Testis (tissue), 2 donors: ENCODE measurements at regions not wholly inside any gene's neighbourhood (a gene's known extent, or its start where the extent isn't known, plus 50 kb on each side); places are given as distances from the start of the nearest gene placed in this dataset.

Experiments
- CTCF ChIP-seq, 3 experiments: fragments of 450-650 bp in 2 of 3; fragments of 200-600 bp in 1 of 3; sonication (generic) in 1 of 3; IDR thresholded peaks; one replicate each; pipeline ENCODE4 v1.5.1; 2016 to 2019; ENCODE audit warnings: antibody characterized with exemption in 3 of 3, mild to moderate bottlenecking in 2 of 3, moderate library complexity in 1 of 3
- POLR2A ChIP-seq: fragments of 450-650 bp; IDR thresholded peaks from one replicate; pipeline ENCODE4 v1.6.1; 2017; ENCODE audit warnings: antibody characterized with exemption, mild to moderate bottlenecking, moderate library complexity

DNA sequence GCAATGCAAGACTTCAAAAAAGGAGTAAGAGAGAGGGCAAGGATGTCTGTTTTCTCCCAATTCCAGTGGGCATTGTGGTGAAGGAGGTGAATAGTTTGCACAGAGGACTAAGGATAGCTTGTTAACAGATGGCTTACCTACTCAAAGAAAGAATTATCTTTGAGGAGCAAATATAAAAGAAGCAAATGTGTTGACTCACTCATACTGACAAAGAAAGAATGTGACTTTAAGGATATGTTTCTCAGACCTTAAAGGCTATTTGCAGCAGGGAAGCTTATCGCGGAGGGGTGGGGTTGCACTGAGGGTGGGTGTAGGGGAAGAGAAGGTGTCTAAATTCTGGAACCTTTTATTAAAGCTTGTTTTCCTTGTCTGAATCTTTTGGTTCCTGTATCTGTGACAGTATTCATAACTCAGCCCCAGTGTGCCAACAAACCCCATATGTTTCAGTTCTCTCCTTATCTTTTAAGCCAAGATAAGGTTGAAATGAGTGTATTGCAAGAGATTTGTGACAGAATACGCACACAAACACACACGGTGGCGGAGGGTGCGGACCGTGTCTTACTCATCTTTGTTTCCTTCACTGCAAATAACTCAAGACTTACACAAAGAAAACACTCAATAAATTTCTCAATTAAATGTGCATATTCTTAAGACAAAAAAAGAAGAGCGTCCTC is 146.4 kb upstream of the ARID2 start:
- TF ChIP-seq POLR2A (no peak), CTCF (IDR thresholded peaks at IDR 0.05) (no peak)
